ENCODE measurements at regions not wholly inside any gene's neighbourhood (a gene's known extent, or its start where the extent isn't known, plus 50 kb on each side); places are given as distances from the start of the nearest gene placed in this dataset.
"Not testable (repeated sequence)": the region's sequence is repeated elsewhere in the genome, so short reads cannot be mapped to it uniquely, and the experiment has no call there.

DNA sequence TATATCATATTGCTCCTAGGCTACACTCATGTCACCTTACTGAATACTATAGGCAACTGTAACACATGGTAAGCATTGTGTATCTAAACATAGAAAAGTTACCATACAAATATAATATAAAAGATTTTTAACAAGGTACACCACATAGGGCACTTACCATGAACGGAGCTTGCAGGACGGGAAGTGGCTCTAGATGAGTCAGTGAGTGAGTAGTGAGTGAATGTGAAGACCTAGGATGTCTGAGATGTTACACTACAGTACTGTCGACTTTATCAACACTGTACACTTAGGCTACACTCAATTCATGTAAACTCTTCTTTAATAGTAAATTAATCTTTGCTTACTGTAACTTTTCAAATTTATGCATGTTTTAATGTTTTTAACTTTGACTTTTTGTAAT is 81.0 kb upstream of the PLD5 start:
- H3K27ac Mint-ChIP-seq: no peak overlapping the region
- no peak overlapping the region for H3K4me3 Mint-ChIP-seq
- DNase-seq (ENCODE audit: low spot score in 2 of 2) (no peak), ATAC-seq (no peak)
- no peaks in the 10 kb centered on the region for H3K9me3 Mint-ChIP-seq
- H3K4me1 Mint-ChIP-seq: no peaks in the 10 kb centered on the region
- no peaks in the 10 kb centered on the region for H3K36me3 Mint-ChIP-seq

GRCh38 chr1:242602001-242602400 is 77.5 kb upstream of the PLD5 start:
- H3K27ac Mint-ChIP-seq: no peak overlapping the region
- peaks cover 5% of the 10 kb centered on the region for H3K9me3 Mint-ChIP-seq
- DNase-seq (ENCODE audit: low spot score in 2 of 2): no peak
- H3K4me1 Mint-ChIP-seq: no peaks in the 10 kb centered on the region
- H3K36me3 Mint-ChIP-seq: no peaks in the 10 kb centered on the region
- ATAC-seq: no peak
- no peak overlapping the region for H3K4me3 Mint-ChIP-seq

- not testable (repeated sequence) for H3K4me3 Mint-ChIP-seq; H3K4me1 Mint-ChIP-seq; H3K27ac Mint-ChIP-seq; ATAC-seq; DNase-seq (ENCODE audit: low spot score in 2 of 2); H3K36me3 Mint-ChIP-seq
- H3K9me3 Mint-ChIP-seq: peaks cover 13% of the 10 kb centered on the region
These were observed 69.3 kb upstream of the PLD5 start for GRCh38 chr1:242593756-242594155.

DNA sequence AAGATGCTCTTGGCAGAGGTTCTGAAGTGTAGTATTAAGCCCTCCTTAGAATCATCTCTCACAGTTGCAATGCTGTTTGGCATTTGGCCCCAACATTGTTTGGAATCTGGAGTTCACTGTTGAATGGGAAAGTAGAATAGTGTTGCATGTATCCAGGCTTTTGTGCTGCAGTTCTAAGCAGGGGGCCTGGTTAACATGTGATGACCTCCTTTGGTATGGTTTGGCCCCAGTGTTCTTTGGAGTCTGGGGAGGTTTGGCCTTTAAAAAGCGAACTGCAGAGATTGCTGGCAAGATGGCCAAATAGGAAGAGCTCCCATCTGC is 61.8 kb upstream of the PLD5 start:
- Mint-ChIP-seq H3K4me3 (no peak overlapping the region), H3K4me1 (no peaks in the 10 kb centered on the region), H3K27ac (no peak overlapping the region), H3K9me3 (no peaks in the 10 kb centered on the region), H3K36me3 (no peaks in the 10 kb centered on the region)
- no peak for DNase-seq (ENCODE audit: low spot score in 2 of 2)
- no peak for ATAC-seq

DNA sequence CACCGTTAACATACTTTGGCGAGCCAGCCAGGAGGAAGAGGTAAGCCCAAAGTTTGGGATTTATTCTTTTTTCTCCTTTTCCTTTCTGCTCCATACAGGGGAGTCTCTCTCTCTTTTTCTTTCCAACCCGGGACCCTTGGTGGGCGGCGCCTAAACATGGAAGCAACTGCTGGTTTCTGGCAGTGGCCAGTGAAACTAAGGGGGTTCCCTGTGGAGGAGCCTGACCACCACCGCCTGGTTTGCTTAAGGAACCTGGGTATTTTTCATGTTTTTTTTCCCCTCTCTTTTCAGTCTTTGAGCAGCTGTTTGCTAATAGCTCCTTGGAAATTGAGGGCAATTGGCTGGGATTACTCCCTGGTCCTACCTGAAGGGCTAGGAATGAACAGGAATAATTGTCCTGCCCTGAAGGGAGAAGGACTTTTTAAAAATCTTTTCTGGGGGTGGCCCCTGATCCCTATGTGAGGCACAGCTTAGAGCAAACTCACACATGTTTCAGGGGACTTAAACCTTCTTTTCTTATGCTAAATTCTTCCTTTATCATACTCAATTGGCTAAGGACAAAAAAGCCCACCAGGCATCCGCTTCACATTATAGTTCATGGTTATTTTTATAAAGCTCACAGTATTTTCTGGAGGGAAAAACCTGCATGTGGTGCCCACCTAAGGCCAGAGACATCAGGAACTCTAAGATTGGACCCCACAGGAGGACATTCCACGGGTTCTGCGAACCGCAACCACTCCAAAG is 61.3 kb upstream of the PLD5 start:
- no peak for ATAC-seq
- Mint-ChIP-seq H3K4me3 (no peak overlapping the region), H3K4me1 (no peaks in the 10 kb centered on the region), H3K27ac (no peak overlapping the region), H3K9me3 (no peaks in the 10 kb centered on the region), H3K36me3 (no peaks in the 10 kb centered on the region)
- no peak for DNase-seq (ENCODE audit: low spot score in 2 of 2)

DNA sequence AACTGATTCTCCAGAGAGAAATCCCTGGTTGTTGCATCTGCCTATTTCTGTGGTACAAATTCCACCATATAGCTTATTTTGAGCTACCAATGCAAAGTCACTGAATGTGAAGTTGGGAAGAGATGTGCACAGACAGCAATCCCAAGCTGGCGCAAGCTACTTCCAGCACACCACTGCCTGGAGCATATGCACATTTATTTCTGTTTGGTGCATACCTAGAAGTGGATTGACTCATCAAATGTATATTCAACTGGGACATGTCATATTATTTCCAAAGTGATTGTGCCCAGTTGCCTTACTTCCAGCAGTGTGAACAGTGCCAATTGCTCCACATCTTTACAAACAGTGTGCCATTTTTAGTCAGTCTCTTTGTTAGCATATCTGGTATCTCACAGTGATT is 58.2 kb upstream of the PLD5 start:
- no peaks in the 10 kb centered on the region for H3K36me3 Mint-ChIP-seq
- no peak for DNase-seq (ENCODE audit: low spot score in 2 of 2)
- H3K27ac Mint-ChIP-seq: no peak overlapping the region
- H3K4me3 Mint-ChIP-seq: no peak overlapping the region
- H3K4me1 Mint-ChIP-seq: no peaks in the 10 kb centered on the region
- no peaks in the 10 kb centered on the region for H3K9me3 Mint-ChIP-seq
- ATAC-seq: no peak

GRCh38 chr1:242579528-242580235 is 55.2 kb upstream of the PLD5 start:
- no peaks in the 10 kb centered on the region for H3K9me3 Mint-ChIP-seq
- no peak for ATAC-seq
- no peak for DNase-seq (ENCODE audit: low spot score in 2 of 2)
- H3K4me3 Mint-ChIP-seq: no peak overlapping the region
- no peaks in the 10 kb centered on the region for H3K36me3 Mint-ChIP-seq
- no peak overlapping the region for H3K27ac Mint-ChIP-seq
- no peaks in the 10 kb centered on the region for H3K4me1 Mint-ChIP-seq

Data from stimulated activated effector memory CD8-positive, alpha-beta T cell treated with anti-CD3 and anti-CD28 coated beads, Interleukin-12 subunit alpha, Interleukin-12 subunit beta, amount 100 ng/mL, for 72 hours (primary cell).